ENCODE measurements at regions not wholly inside any gene's neighbourhood (a gene's known extent, or its start where the extent isn't known, plus 50 kb on each side); places are given as distances from the start of the nearest gene placed in this dataset.
A peak's percentile ranks its signal among the peaks of the same experiment; 100 is the strongest.
"Not testable (repeated sequence)": the region's sequence is repeated elsewhere in the genome, so short reads cannot be mapped to it uniquely, and the experiment has no call there.

DNA sequence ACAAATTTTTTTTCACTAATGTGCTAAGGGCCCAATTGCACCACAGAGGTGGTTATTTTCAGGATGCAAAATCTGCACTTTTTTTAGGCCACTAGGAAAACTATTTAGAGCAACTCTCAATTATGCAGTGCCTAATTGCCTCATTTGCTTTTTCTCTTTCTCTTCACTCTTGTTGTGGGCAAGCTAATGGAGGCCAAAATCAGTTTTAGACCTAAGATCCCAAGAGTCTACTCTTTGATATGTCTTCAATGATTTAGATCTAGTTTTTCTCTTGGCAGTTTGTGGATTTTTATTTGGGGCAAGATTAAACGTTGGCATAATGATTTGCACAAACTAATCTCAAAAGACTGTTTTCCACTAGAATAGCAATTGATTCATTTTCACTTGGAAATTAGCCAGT, 1996.9 kb downstream of the LRRC4C start:
- DNase-seq, result no peak

DNA sequence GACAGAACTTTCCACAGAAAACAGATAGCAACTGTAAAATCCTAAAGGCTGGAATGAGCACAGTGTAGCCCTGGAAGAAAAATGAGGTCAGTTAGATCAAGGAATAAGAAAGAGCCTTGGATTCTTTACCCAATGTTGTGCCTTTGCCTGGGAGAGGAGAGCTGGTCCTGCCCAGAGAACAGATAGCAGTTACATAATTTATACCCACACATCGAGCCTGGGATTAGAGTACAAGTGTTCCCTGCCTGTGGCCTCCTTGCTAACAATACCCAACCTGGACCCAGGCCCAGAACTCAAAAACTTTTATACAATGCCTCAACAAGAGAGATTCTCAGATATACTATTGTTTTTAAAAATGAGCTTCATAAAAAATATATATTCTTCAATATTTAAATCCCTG, 1998.4 kb downstream of the LRRC4C start:
- no peak for DNase-seq

DNA sequence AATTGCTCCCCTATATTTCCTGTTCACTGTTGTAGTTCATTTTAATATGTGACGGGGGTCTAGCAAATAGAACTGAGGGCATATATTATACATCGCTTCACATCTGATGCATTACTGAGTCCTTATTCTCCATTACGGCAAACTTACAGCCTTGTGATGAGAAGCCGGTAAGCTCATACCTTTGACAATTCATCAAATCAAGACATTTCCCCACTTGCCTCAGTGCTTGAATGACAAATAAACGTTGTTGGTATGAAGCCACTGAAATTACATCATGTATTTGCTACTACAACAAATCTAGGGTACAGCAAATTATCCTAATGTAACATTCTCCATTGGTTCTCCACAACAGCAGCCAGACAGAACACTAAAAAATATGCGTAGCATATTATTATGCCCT, 1999.8 kb downstream of the LRRC4C start:
- DNase-seq, result no peak

GRCh38 chr11:39458481-39458880, 2001.0 kb downstream of the LRRC4C start:
- no peak for DNase-seq

DNA sequence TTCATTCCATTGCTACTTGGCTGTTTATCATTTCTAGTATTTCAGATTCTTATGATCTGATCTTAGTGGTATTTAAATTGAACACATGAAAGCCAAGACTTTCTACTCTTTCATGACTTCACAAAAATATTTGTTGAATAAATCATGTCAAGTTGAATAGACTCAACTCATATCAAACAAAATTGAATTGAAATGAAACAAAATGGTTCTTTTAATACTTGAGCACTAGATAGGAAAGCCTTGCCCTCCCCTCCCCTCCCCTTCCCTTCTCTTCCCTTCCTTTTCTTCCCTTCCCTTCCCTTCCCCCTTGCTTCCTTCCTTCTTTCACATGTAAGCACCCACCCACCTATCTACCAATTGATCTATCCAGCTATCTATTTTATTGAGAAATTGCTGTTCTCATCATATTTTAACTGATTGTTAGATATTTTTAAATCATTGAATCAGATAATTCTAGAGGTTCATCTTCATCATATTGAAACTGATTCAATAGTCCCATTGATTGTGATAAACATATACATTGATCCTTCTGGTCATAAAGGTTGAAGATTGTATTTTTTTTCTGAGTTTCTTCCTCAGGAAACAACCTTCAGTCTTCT, 2015.9 kb downstream of the LRRC4C start:
- DNase-seq, result no peak

GRCh38 chr11:39442177-39442576, 2017.3 kb downstream of the LRRC4C start:
- no peak for DNase-seq

- no peak for DNase-seq
These were observed 2023.8 kb downstream of the LRRC4C start for GRCh38 chr11:39435641-39436040.

DNA sequence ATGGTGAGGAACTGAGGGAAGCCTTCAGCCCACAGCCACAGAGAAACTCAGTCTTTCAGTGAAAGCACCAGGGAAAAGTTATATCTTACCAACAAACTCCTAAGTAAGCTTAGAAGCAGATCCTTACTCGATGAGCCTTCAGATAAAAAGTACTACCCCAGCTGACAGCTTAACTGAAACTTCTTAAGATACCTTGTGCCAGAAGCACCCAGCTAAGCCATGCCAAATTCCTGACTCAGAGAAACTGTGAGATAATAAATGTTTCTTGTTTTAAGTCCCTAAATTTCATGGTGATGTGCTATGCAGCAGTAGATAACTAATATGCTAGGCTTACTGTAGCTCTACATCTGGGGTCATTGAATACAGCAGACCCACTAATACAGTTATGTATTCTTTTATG, 2025.0 kb downstream of the LRRC4C start:
- DNase-seq, result no peak

GRCh38 chr11:39432929-39433328, 2026.5 kb downstream of the LRRC4C start:
- no peak for DNase-seq

GRCh38 chr11:39425226-39425625, 2034.2 kb downstream of the LRRC4C start:
- DNase-seq, result no peak

DNA sequence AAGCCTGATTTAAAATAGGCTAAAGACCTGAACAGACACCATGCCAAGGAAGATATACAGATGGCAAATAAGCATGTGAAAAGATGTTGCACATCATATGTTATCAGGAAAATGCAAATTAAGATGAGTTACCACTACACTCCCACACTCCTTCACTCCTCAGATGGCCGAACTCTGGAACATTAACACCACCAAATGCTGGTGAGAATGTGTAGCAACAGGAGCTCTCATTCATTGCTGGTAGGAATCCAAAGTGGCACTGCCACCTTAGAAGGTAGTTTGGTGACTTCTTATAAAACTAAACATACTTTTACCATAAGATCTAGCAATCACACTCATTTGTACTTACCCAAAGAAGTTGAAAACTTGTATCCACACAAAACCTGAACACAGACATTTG, 2047.3 kb downstream of the LRRC4C start:
- DNase-seq, result no peak

GRCh38 chr11:39385911-39386310, 2073.5 kb downstream of the LRRC4C start:
- DNase-seq, result no peak

DNA sequence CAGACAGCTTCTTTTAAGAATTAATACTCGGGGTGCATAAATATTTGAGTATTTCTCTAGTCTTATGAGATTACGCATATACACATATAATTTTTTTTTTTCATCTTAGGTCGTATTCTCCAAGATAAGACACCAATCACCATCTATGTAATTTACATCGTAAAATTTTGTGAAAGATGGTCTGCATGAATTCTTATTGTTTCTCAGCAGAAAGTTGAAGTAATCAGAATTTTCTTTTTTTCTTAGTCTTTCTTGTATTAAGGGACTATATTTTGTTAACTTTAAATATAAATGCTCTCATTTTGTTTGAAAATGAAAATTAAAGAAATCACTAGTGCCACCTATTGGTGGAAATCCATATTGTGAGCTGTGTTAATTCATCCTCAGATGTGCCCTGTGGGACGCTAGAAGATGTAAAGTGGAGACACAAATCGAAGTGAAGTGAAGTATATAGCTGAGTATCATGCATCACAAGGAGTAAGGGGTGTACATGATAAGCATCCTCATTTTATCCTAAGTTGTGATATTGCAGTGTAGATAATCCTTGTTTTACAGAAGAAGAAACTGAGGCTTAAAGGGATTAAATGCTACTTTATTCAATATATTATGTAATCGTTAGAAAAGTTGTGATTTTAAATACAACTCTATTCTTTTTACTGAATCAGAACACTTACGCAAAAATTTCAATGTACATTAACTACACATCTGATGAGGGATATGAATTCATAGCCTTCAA, 2084.3 kb downstream of the LRRC4C start:
- peak in 1 of 2 experiments; percentile 29 for DNase-seq

- no peak for DNase-seq
These were observed 2091.9 kb downstream of the LRRC4C start for GRCh38 chr11:39367534-39367933.

- peak in 1 of 2 experiments; percentile 18 for DNase-seq
These were observed 2093.5 kb downstream of the LRRC4C start for GRCh38 chr11:39365809-39366436.

DNA sequence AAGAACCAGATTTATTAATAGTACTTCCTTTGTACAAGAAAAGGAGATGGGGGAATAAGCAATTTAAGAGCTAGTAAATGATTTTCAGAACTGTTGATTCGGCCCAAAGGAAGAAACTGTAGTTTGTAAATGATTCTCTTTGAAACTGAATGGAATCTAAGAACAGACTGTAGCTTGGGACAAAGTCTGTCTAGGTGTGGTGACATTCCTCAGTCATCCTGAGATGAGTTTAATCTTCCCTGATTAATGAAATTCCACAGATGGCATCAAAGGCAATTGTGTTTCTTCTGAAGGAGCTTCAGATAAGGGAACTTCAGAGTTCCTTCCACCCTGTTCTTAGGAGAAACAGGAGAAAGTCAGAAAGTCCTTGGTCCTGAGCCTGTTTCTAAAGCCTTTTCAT, 2095.9 kb downstream of the LRRC4C start:
- DNase-seq, result no peak

GRCh38 chr11:39361557-39361956, 2097.9 kb downstream of the LRRC4C start:
- no peak for DNase-seq

- DNase-seq, result no peak
These were observed 2113.5 kb downstream of the LRRC4C start for GRCh38 chr11:39345834-39346442.

GRCh38 chr11:39341461-39341860, 2118.0 kb downstream of the LRRC4C start:
- no peak for DNase-seq

GRCh38 chr11:39333006-39333405, 2126.4 kb downstream of the LRRC4C start:
- DNase-seq, result not testable (repeated sequence)

DNA sequence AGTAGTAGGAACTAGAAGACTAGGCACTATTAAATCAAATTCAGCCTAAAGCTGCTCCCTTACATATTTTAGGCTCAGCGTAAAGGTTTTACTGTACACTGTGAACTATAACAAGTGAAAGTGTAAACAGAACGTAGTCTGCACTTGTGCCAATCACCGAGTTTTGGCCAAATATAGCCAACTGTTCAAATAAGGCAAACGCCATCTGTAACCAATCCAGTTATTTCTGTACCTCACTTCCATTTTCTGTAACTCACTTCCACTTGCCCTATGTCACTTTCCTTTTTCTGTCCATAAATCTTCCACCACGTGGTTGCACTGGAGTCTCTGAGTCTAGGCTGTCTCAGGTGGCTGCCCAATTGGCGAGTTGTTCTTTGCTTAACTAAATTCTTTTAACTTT, 2132.2 kb downstream of the LRRC4C start:
- no peak for DNase-seq

GRCh38 chr11:39311888-39312287, 2147.6 kb downstream of the LRRC4C start:
- DNase-seq, result not testable (repeated sequence)

GRCh38 chr11:39304586-39304985, 2154.9 kb downstream of the LRRC4C start:
- DNase-seq, result no peak

- no peak for DNase-seq
These were observed 2164.8 kb downstream of the LRRC4C start for GRCh38 chr11:39294648-39295047.

Data from NCI-H524 (cell line).